HG02943 (cell line): ENCODE measurements at regions not wholly inside any gene's neighbourhood (a gene's known extent, or its start where the extent isn't known, plus 50 kb on each side); places are given as distances from the start of the nearest gene placed in this dataset.
"Not testable (repeated sequence)": the region's sequence is repeated elsewhere in the genome, so short reads cannot be mapped to it uniquely, and the experiment has no call there.

ENCODE experiments used
- ATAC-seq: cut with Tn5 transposase; IDR thresholded peaks from one replicate; pipeline ENCODE4 v1.9.1; 2021; ENCODE audit warnings: mild to moderate bottlenecking, low read depth, moderate library complexity; ENCODE audit not compliant: unreplicated experiment

DNA sequence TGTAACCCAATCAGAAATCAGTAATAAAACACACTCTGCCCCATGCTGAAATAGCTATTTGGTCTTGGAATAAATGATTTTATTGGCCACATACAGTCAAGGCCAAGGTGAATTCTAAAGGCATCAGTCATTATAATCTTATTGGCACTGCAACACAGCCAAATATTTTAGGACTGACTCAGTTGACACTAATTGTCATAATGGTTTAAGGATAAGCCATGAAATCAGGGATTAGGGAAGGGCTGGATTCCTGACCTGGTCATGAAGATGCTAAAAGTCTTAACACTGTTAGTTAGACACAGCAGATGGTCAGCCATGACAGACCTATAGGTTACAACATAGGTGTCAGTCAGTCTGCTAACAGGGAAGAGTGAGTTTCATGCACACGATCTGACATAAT is 330.3 kb upstream of the NPSR1 start:
- ATAC-seq = no peak

GRCh38 chr7:34330308-34330707 is 327.7 kb upstream of the NPSR1 start:
- no peak for ATAC-seq

GRCh38 chr7:34331102-34331501 is 326.9 kb upstream of the NPSR1 start:
- ATAC-seq = no peak

- ATAC-seq = no peak
These were observed 326.0 kb upstream of the NPSR1 start for GRCh38 chr7:34332006-34332405.

GRCh38 chr7:34333184-34333583 is 324.8 kb upstream of the NPSR1 start:
- ATAC-seq = no peak

DNA sequence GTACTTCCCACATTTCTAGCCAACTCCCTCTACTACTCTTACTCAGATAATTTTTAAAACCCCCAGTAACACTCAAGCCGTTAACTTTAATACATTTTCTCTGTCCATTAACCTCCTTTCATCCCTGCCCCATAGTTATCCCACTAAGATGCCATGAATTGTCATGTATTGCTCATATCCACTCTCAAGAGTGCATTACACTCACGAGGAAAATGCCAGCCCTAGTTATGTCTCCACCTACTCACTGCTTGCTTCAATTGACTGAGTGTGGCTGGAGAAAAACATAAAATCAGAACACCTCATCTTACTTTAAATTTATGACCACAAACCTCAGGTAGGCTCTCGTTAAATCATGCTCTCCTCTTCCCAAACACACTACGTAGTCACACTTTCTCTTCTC is 324.1 kb upstream of the NPSR1 start:
- ATAC-seq = no peak

- no peak for ATAC-seq
These were observed 320.9 kb upstream of the NPSR1 start for GRCh38 chr7:34337163-34337562.

GRCh38 chr7:34338961-34339526 is 319.0 kb upstream of the NPSR1 start:
- ATAC-seq = no peak

GRCh38 chr7:34341326-34341725 is 316.7 kb upstream of the NPSR1 start:
- no peak for ATAC-seq

GRCh38 chr7:34342387-34342786 is 315.6 kb upstream of the NPSR1 start:
- no peak for ATAC-seq

DNA sequence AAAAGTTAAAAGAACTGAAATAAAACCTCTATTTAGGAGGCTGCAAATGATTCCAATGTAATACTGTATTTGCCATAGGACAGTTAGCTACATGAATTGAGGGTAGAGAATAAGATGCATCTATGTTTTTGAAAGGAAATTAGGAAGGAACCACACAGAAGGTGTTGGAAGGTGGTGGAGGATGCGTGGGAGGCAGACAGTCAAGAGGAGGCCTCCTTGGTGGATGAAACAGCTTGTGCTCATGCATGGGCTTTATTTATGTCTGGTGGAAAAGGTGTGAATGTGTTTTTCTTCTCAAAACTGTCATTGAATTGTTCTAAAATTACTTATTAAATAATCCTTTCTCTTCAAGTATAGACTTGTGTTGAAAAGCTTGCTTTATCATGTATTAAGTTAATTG is 314.4 kb upstream of the NPSR1 start:
- no peak for ATAC-seq

- no peak for ATAC-seq
These were observed 304.0 kb upstream of the NPSR1 start for GRCh38 chr7:34354011-34354410.

- no peak for ATAC-seq
These were observed 303.1 kb upstream of the NPSR1 start for GRCh38 chr7:34354899-34355298.

DNA sequence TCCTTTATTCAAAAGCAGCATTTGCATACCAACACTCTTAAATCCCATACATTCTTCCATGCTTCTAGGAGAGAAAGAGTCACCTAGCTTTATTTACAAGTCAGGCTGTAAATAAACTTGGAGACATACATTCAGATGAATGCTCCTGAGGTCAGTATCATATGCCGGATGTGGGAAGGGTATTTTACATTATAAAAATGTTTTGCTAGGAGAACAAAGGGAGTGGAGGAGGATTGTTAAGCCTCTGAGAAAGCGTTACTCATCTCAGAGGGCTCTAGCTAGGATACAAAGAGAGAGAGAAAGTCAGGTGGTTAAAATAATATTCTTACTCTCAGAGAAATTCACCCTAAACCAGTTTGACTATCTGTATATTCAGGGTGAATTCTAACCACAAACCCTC is 300.9 kb upstream of the NPSR1 start:
- no peak for ATAC-seq

- ATAC-seq = no peak
These were observed 300.1 kb upstream of the NPSR1 start for GRCh38 chr7:34357946-34358345.

DNA sequence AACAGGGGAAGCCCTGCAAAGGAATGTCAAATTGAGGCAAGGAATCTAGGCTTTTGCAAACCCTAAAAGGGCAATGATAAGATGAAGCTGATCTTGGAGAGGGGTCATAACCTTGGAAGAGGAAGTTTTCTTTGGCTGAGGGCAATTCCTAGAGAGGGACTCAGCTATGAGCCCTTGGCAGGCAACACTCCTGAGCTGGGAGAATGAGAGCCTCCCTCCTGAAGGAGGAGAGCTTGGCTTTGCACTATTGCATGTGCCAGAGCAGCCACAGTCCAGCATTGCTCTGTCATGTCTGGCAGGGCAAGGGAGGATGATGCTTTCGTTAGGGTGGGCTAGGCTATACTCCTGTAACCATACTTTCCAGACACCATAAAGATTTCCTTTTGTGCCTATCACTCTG is 299.4 kb upstream of the NPSR1 start:
- not testable (repeated sequence) for ATAC-seq

DNA sequence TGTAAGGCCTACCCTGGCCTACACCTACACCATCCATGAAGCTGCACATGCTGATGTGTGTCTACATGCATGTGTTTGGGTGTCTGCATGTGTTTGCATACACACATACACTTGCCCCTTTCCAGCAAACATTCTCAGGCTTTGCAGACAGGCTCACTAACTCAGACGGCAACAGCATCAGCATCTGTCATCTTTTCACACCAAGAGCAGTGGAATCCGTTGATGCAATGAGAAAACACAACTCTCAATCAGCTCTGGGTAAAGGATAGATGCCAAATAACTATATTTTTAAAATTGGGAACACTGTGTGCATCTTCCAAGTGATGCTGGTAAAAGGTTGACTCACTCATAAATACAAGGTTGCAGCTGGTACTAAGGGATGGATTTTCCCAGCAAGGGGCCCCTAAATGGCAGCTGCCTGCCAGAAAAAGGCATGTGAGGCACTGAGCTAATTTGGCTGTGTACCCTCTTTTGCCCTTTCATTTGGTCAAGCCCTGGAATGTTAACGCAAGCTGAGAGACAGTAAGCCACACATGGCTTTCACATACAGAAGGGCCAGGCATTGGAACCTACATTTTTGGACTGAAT is 296.3 kb upstream of the NPSR1 start:
- ATAC-seq = no peak

GRCh38 chr7:34362621-34363020 is 295.4 kb upstream of the NPSR1 start:
- ATAC-seq = no peak

DNA sequence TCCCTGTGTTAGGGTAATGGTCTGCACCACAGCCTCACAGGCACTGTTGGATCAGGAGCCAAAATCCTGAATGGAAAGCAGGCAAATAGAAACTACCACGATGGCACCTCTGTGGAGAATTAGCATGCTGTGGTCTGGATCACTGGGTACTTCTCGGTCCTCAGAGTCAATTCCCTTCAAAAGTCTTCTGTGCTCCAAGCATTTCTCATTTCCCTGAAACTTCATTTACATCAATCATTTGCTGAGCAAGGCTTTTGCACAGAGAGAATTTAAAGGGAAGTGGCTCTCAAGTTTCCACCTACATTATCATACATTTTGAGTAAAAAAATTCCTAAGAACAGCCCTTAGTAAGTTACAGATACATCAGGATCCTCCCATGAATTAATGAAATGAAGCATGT is 293.9 kb upstream of the NPSR1 start:
- ATAC-seq = no peak

GRCh38 chr7:34365011-34365410 is 293.0 kb upstream of the NPSR1 start:
- ATAC-seq = no peak

GRCh38 chr7:34365611-34366010 is 292.4 kb upstream of the NPSR1 start:
- no peak for ATAC-seq

DNA sequence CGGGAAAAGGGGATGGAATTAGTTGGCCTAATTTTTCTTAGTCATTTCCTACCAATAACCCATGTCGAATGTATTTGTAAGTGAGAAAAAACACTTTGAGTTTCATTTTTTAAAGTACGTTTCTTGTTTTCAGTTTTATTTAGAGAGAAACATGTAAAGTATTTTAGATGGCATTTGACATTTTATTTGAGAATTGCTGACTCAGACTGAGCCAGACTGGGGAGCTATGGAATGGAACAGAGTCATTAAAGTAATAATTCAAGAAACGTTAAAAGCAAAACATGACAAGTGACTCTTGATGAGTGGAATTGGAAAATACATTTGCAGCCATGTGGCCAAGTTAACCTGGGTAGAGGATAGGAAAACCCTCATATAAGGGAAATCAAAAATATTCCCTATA is 286.1 kb upstream of the NPSR1 start:
- no peak for ATAC-seq

DNA sequence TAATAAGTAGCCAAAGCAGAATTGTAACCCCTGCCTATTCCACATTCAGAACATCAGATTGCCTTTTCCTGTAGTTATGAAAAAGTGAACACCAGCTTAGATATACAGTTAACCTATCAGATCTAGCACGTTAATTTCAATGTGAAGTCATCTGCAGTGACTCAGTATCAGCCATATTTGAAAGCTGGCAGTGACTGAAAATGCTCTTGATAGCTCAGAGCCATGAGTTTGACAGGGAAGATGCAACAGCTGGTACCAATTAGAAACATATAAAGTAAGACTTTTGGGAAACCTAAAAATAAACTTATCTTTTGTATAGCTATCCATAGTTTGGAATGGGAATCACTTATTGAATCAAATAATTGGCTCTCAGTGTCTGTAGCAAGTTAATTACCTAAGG is 284.1 kb upstream of the NPSR1 start:
- ATAC-seq = no peak
